Osteocyte (in vitro differentiated cells): ENCODE measurements at regions not wholly inside any gene's neighbourhood (a gene's known extent, or its start where the extent isn't known, plus 50 kb on each side); places are given as distances from the start of the nearest gene placed in this dataset.

Experiments
- DNase-seq: peaks from one replicate; pipeline ENCODE4 v3.0.0; 2021; ENCODE audit warnings: mixed read lengths; ENCODE audit not compliant: unreplicated experiment; ENCODE audit errors: extremely low spot score
- H3K27ac Mint-ChIP-seq: one replicate; pipeline ENCODE4 v1.8.0; 2021; ENCODE audit warnings: mild to moderate bottlenecking, mixed read lengths; ENCODE audit not compliant: unreplicated experiment
- H3K27me3 Mint-ChIP-seq: one replicate; pipeline ENCODE4 v1.8.0; 2021; ENCODE audit warnings: mixed read lengths; ENCODE audit not compliant: unreplicated experiment
- H3K36me3 Mint-ChIP-seq: one replicate; pipeline ENCODE4 v1.8.0; 2021; ENCODE audit warnings: mixed read lengths; ENCODE audit not compliant: unreplicated experiment
- H3K4me1 Mint-ChIP-seq: one replicate; pipeline ENCODE4 v1.8.0; 2021; ENCODE audit warnings: mixed read lengths; ENCODE audit not compliant: unreplicated experiment
- H3K4me3 Mint-ChIP-seq: one replicate; pipeline ENCODE4 v1.8.0; 2021; ENCODE audit warnings: mild to moderate bottlenecking, moderate library complexity, mixed read lengths; ENCODE audit not compliant: unreplicated experiment
- H3K9me3 Mint-ChIP-seq: one replicate; pipeline ENCODE4 v1.8.0; 2021; ENCODE audit warnings: mixed read lengths; ENCODE audit not compliant: unreplicated experiment
- CTCF ChIP-seq: fragments of 200-600 bp; sonication (generic); IDR thresholded peaks from 2 replicates; pipeline ENCODE4 v1.5.0; 2021; ENCODE audit warnings: antibody characterized with exemption, mild to moderate bottlenecking, moderate library complexity

GRCh38 chr10:90347239-90347638 lies 510.6 kb downstream of the HTR7 start:
- no peak overlapping the region for H3K27ac Mint-ChIP-seq
- no peaks in the 10 kb centered on the region for H3K36me3 Mint-ChIP-seq
- H3K4me1 Mint-ChIP-seq: no peaks in the 10 kb centered on the region
- no peak overlapping the region for H3K4me3 Mint-ChIP-seq
- H3K9me3 Mint-ChIP-seq: no peaks in the 10 kb centered on the region
- no peak for DNase-seq
- no peak for TF ChIP-seq CTCF
- H3K27me3 Mint-ChIP-seq: peaks cover 56% of the 10 kb centered on the region

DNA sequence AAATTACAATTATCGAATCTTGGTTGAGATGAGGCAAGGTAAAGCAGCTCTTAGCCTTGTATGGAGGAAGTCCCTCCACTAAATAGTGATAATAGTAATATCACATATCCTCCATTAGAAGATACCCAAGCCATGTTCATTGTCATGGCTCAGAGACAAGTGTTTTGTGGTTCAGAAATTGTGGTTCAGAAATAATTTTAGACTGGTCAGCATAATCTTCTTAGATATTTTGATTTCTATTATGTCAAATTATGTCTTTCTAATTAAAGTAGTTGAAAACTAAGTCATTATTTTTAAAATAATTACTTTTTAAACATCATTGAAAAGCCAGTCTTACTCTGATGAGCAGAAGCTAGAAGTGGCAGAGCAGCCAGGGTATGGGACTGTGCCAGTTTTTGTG lies 507.7 kb downstream of the HTR7 start:
- H3K9me3 Mint-ChIP-seq: no peaks in the 10 kb centered on the region

DNA sequence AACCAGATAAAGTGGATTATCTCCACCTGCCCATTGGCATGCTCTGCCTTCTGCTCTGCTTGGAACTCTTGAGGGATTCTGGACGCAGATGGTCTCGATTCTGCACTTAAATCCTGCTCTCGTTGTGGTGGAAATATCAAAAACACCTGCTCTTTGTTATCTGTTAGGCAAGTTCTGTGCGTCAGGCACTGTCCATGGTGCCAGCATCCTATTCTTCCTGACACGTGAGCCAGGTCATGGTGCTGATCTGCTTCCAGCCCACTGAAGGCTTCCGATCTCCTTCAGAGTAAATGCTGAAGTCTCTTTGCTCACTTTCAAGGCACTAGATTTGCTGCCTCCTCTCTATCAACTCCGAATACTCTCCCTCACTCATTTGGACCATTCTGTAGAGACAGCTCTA lies 505.6 kb downstream of the HTR7 start:
- Mint-ChIP-seq H3K4me1 (no peaks in the 10 kb centered on the region), H3K27me3 (peaks cover 33% of the 10 kb centered on the region), H3K9me3 (no peaks in the 10 kb centered on the region), H3K36me3 (no peaks in the 10 kb centered on the region), H3K4me3 (no peak overlapping the region), H3K27ac (no peak overlapping the region)
- DNase-seq: no peak
- no peak for TF ChIP-seq CTCF

More for the DNA sequence above, 507.7 kb downstream of the HTR7 start:
- H3K4me3 Mint-ChIP-seq: no peak overlapping the region
- H3K27me3 Mint-ChIP-seq: peaks cover 50% of the 10 kb centered on the region
- H3K36me3 Mint-ChIP-seq: no peaks in the 10 kb centered on the region
- H3K27ac Mint-ChIP-seq: no peak overlapping the region
- no peak for DNase-seq
- no peaks in the 10 kb centered on the region for H3K4me1 Mint-ChIP-seq
- TF ChIP-seq CTCF: no peak

DNA sequence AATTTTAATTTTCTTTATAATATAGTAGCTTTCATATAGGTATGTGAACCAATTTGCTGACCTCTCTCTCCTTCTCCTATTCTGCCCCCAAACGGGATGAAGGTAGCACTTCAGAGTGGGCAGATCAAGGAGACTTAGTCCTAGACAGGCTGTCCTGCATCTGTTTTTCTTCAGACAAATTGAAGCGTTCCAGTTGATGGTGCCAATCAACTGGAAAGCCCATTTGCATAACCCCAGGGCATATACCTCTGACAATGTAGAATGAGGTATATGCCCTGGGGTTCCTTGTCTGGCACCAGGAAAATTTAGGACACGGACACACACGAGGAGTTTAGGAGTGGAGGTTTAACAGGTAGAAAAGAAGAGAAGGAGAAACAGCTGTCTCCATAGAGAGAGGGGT lies 502.9 kb downstream of the HTR7 start:
- Mint-ChIP-seq H3K27me3 (peaks cover 20% of the 10 kb centered on the region), H3K27ac (no peak overlapping the region), H3K4me3 (no peak overlapping the region), H3K9me3 (no peaks in the 10 kb centered on the region), H3K36me3 (no peaks in the 10 kb centered on the region), H3K4me1 (no peaks in the 10 kb centered on the region)
- DNase-seq: no peak
- TF ChIP-seq CTCF: no peak

GRCh38 chr10:90363799-90364483 lies 493.9 kb downstream of the HTR7 start:
- TF ChIP-seq CTCF: no peak
- Mint-ChIP-seq H3K4me1 (no peaks in the 10 kb centered on the region), H3K9me3 (peaks cover 8% of the 10 kb centered on the region), H3K27me3 (peaks cover 8% of the 10 kb centered on the region), H3K4me3 (no peak overlapping the region), H3K36me3 (no peaks in the 10 kb centered on the region), H3K27ac (no peak overlapping the region)
- DNase-seq: no peak
